ENCODE measurements at regions not wholly inside any gene's neighbourhood (a gene's known extent, or its start where the extent isn't known, plus 50 kb on each side); places are given as distances from the start of the nearest gene placed in this dataset.

DNA sequence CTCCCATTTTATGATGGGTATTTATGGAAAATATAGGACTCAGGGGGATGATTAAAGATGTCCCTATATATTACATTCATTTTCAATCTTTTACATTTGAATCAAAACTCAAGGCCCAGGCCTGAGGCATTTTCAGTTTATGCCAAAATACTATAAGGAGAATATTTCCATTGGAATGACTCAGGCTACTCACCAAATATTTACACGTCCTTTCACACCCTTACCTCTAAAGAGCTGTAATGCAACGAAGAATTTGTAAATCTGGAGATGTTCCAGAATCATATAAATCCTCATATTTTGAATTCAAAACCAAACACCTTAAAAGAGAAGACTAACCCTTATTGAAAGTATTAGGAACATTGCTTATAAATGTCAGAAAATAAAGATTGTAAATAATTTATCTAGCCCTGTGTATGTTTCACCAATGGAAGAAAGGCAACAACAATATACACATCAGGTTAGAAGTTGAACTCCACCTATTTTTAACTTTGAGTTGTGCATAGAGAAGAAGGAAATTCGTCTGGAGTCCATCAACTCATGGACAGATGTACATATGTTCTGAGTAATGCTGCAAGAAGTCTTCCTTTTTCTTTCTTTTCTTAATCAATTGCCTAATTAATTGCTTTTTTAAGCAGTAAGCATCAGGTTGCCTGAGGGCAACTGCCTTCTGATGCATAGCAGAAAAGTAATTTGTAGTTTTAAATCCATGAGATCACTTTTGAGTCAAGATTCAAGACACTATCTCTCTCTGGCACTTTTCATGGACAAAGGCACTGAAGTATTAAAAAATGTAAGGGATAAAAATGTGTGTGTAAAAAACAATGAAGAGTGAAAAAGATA, 579.3 kb upstream of the RGMB start:
- TF ChIP-seq, protein P1, sequence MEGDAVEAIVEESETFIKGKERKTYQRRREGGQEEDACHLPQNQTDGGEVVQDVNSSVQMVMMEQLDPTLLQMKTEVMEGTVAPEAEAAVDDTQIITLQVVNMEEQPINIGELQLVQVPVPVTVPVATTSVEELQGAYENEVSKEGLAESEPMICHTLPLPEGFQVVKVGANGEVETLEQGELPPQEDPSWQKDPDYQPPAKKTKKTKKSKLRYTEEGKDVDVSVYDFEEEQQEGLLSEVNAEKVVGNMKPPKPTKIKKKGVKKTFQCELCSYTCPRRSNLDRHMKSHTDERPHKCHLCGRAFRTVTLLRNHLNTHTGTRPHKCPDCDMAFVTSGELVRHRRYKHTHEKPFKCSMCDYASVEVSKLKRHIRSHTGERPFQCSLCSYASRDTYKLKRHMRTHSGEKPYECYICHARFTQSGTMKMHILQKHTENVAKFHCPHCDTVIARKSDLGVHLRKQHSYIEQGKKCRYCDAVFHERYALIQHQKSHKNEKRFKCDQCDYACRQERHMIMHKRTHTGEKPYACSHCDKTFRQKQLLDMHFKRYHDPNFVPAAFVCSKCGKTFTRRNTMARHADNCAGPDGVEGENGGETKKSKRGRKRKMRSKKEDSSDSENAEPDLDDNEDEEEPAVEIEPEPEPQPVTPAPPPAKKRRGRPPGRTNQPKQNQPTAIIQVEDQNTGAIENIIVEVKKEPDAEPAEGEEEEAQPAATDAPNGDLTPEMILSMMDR (IDR thresholded peaks at IDR 0.05) = no peak
- TF ChIP-seq POLR2A (IDR thresholded peaks at IDR 0.05) = no peak
